Calu3 (cell line): ENCODE measurements at regions not wholly inside any gene's neighbourhood (a gene's known extent, or its start where the extent isn't known, plus 50 kb on each side); places are given as distances from the start of the nearest gene placed in this dataset.

Experiments used
- BruUV-seq: library from RNA; stranded (reverse); fragments of 400-500 nt; replicated peaks from 2 replicates; lab custom pipeline; 2021; lab: Mats Ljungman, UMichigan
- CTCF ChIA-PET: fragments of 300-600 bp; sonication (Branson Sonifier 250); formaldehyde crosslinking; loops from one replicate; lab custom pipeline; 2022; ENCODE audit warnings: antibody characterized with exemption; lab: Charles Lee
- DNase-seq: peaks from one replicate; pipeline ENCODE4 v3.0.0; 2022
- H3K27ac Mint-ChIP-seq: one replicate; pipeline ENCODE4 v1.8.0; 2022; ENCODE audit warnings: mixed read lengths; ENCODE audit not compliant: unreplicated experiment
- H3K27me3 Mint-ChIP-seq: one replicate; pipeline ENCODE4 v1.8.0; 2022; ENCODE audit warnings: mixed read lengths; ENCODE audit not compliant: unreplicated experiment
- H3K36me3 Mint-ChIP-seq: one replicate; pipeline ENCODE4 v1.8.0; 2022; ENCODE audit warnings: mild to moderate bottlenecking, moderate library complexity, mixed read lengths; ENCODE audit not compliant: insufficient read depth, unreplicated experiment
- H3K4me1 Mint-ChIP-seq: one replicate; pipeline ENCODE4 v1.8.0; 2022; ENCODE audit warnings: mild to moderate bottlenecking, low read depth, mixed read lengths; ENCODE audit not compliant: unreplicated experiment
- H3K4me3 Mint-ChIP-seq: one replicate; pipeline ENCODE4 v1.8.0; 2022; ENCODE audit warnings: mild to moderate bottlenecking, low read depth, moderate library complexity, mixed read lengths; ENCODE audit not compliant: unreplicated experiment
- H3K9me3 Mint-ChIP-seq: one replicate; pipeline ENCODE4 v1.8.0; 2022; ENCODE audit warnings: low read depth, mixed read lengths; ENCODE audit not compliant: unreplicated experiment
- CTCF ChIP-seq: fragments of 200-600 bp; IDR thresholded peaks from one replicate; pipeline ENCODE4 v1.8.0; 2022; ENCODE audit warnings: antibody characterized with exemption; ENCODE audit not compliant: unreplicated experiment
- intact Hi-C: fragments of 100-400 bp; cut with micrococcal nuclease; formaldehyde crosslinking; loops from one replicate; pipeline ENCODE4 v1.10.0; 2022; ENCODE audit not compliant: unreplicated experiment

DNA sequence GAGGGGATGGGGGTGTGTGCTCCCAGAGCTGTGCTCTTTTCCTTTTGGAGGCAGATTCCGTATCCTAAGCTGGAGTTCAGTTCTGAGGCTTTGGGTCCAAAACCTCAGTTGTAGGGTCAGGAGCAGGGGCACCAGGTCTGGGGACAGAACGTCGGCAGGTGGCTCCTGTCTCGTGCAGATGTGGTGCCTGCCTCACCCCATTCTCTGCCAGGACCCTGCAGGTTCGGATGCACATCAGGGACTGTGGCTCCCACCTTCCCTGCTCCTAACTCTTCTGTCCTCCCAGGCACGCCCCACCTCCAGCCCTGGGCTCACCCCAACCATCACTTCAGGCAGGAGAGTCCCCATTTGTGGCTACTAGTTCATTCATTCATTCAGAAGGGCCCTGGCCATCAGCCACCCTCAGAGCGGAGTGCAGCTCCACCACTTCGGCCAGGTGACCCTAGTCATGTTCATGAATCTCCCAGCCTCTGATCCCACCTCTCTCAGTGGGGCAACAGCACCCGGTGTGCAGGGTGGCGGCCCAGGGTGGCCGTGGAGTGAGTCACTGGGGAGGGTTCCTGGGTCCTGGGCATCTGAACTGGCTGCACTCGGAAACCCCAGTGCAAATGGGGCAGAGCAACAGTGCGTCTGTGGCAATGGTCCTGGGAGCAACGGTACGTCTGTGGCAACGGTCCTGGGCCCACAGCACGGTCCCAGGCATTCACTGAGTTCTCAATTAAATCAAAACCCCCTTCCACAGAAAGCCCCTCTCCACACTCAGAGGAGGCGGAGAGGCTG is 100.8 kb upstream of the FAM20C start:
- no peak for DNase-seq
- TF ChIP-seq CTCF: no peak
- CTCF ChIA-PET: no interaction called here
- Mint-ChIP-seq H3K27me3 (no peaks in the 10 kb centered on the region), H3K9me3 (no peaks in the 10 kb centered on the region), H3K4me1 (peaks cover 79% of the 10 kb centered on the region), H3K27ac (no peak overlapping the region), H3K36me3 (peaks cover 7% of the 10 kb centered on the region), H3K4me3 (no peak overlapping the region)
- intact Hi-C loops: no loop called here
- no TSS peak for BruUV-seq

DNA sequence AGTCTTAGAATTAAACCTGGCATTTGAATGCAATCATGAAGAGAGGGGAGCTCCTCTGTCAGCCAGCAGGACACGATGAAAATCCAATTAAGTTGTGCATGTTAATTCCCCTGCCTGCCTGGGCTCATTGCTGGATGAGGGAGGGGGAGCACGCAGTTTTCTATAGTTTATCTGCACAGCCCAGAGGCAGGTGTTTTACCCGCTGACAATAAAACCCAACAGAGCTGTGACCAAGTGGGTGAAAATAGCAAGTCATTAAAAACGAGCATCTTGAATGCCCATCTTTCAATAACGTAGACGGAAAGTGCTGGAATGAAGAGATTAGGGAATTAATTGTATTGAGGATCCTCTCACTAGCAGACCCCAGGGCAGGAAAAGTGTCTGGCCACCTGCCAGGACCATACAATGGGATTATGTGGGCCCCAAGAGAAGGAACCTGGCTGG is 100.1 kb upstream of the FAM20C start:
- H3K9me3 Mint-ChIP-seq: peaks cover 2% of the 10 kb centered on the region
- intact Hi-C loops: no loop called here
- CTCF ChIA-PET: no interaction called here
- peaks cover 76% of the 10 kb centered on the region for H3K4me1 Mint-ChIP-seq
- no peak overlapping the region for H3K4me3 Mint-ChIP-seq
- peaks cover 7% of the 10 kb centered on the region for H3K36me3 Mint-ChIP-seq
- no peak overlapping the region for H3K27ac Mint-ChIP-seq
- no peaks in the 10 kb centered on the region for H3K27me3 Mint-ChIP-seq
- TF ChIP-seq CTCF: no peak
- BruUV-seq: no TSS peak
- no peak for DNase-seq

- intact Hi-C loops: no loop called here
- peaks cover 73% of the 10 kb centered on the region for H3K4me1 Mint-ChIP-seq
- BruUV-seq: no TSS peak
- H3K27me3 Mint-ChIP-seq: no peaks in the 10 kb centered on the region
- peaks cover 7% of the 10 kb centered on the region for H3K36me3 Mint-ChIP-seq
- no peak for DNase-seq
- TF ChIP-seq CTCF: no peak
- CTCF ChIA-PET: no interaction called here
- no peak overlapping the region for H3K27ac Mint-ChIP-seq
- H3K9me3 Mint-ChIP-seq: peaks cover 3% of the 10 kb centered on the region
- no peak overlapping the region for H3K4me3 Mint-ChIP-seq
Observed at GRCh38 chr7:92888-93672, 99.3 kb upstream of the FAM20C start.

DNA sequence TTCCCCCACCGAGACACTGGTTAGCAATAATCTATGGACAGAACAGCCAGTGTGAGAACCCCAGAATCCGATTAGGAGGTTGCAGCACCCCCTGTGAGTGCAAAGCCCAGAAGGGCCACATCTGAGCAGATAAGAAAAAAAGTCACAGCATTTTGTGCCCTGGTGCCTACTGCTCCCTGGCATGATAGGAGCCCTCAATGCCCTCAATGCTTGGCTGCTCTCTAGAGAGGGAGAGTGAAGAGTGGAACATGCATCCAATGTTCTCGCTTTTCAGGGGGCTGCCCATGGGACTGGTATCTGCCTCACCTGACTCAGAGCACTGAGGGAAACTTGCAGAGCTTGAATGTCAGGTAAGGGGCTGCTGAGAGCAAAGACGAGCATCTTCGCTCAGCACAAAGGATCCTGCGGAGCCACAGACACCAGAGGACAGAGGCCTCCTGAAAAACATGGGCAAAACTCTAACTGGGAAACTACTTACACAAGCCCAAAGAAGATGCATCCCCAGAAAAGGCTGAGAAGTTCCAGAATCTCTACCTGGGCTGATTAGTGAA is 98.0 kb upstream of the FAM20C start:
- TF ChIP-seq CTCF: no peak
- CTCF ChIA-PET: no interaction called here
- H3K4me3 Mint-ChIP-seq: peak overlapping the region; percentile 27
- BruUV-seq: no TSS peak
- H3K4me1 Mint-ChIP-seq: peaks cover 61% of the 10 kb centered on the region
- H3K27me3 Mint-ChIP-seq: no peaks in the 10 kb centered on the region
- peaks cover 6% of the 10 kb centered on the region for H3K9me3 Mint-ChIP-seq
- H3K36me3 Mint-ChIP-seq: peaks cover 4% of the 10 kb centered on the region
- peak overlapping the region; percentile 46 for H3K27ac Mint-ChIP-seq
- intact Hi-C loops: no loop called here
- no peak for DNase-seq
